ENCODE measurements at regions not wholly inside any gene's neighbourhood (a gene's known extent, or its start where the extent isn't known, plus 50 kb on each side); places are given as distances from the start of the nearest gene placed in this dataset.
"Not testable (repeated sequence)": the region's sequence is repeated elsewhere in the genome, so short reads cannot be mapped to it uniquely, and the experiment has no call there.

- no peak for DNase-seq
These were observed 135.0 kb downstream of the RALA start for GRCh38 chr7:39758234-39758970.

DNA sequence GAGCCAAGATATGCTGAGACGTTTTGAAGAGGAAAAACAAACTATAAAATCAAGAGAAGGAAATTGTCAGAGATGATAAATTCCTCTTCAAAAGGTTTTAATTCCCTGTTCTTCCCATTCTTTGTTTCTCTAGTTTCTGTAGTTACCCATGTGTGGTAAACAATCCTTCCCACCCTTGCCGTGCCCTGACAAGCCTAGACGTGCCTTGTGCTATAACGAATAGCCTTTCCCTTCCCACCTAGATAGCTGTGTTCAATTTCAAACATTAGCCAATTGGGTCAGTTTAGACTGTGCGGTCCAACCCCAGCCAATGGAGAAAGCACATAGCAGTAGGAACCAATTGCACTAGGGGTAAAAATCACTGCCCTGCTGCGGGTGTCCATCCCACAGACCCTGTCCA is 138.1 kb downstream of the RALA start:
- no peak for DNase-seq

DNA sequence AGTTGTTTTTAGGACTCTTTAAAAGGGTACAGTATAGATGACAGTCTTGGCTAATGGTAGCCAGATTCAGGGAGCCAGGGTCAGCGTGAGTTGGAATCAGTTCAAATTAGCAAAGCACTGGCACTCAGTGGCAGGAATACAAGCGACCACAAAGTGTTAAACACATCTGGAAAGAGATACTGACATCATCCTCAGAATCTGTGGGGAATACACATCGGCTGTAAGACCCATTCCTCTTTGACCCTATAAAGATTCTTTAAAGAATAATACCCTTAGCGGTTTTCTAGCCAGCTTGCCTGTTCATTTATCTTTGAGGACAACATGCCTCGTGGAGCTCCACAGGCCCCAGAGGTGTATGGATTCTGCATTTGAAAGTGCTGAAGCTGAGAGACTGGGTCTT is 139.1 kb downstream of the RALA start:
- DNase-seq = not testable (repeated sequence)

GRCh38 chr7:39762881-39763280 is 139.5 kb downstream of the RALA start:
- DNase-seq = not testable (repeated sequence)

GRCh38 chr7:39765833-39766232 is 142.5 kb downstream of the RALA start:
- DNase-seq = not testable (repeated sequence)

DNA sequence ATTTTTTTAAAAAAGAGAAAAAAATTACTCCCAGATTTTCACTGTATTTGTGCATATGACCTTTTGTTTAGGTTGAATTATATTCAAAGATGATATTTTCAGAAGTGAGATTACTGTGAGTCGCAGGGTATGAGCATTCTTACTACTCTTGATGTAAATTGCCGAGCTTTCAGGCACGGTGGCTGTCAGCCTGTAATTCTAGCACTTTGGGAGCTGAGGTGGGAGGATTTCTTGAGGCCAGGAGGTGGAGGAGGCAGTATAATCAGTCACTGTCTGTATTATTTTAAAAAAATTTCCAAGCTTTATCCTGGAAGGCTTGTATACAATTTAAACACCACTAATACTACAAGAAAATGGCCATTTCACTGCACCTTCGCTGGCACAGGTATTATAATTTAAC is 145.1 kb downstream of the RALA start:
- DNase-seq = not testable (repeated sequence)

DNA sequence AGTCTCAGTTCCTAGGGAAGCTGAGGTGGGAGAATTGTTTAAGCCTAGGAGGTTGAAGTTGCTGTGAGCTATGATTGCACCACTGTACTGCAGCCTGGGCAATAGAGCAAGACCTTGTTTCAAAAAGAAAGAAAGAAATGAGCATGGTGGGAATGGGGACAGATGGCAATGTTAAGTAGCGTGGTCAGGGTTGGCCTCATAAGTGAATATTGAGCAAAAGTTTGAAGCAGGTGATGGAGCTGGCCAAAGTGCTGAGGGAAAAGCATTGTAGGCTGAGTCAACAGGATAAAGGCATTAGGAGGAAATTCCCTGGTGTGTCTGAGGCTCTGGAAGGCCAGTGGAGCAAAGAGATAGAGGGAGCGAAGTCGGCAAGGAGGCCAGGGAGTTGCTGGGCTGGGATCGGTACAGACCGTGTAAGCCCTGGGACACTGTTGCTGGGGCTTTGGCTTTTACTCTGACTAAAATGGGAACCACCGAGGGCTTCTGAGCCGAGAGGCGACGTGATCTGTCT is 151.0 kb downstream of the RALA start:
- DNase-seq = not testable (repeated sequence)

- not testable (repeated sequence) for DNase-seq
These were observed 158.2 kb downstream of the RALA start for GRCh38 chr7:39781557-39781956.

GRCh38 chr7:39786440-39786839 is 163.1 kb downstream of the RALA start:
- DNase-seq = not testable (repeated sequence)

GRCh38 chr7:39791035-39791434 is 159.0 kb upstream of the CDK13 start:
- DNase-seq = not testable (repeated sequence)

DNA sequence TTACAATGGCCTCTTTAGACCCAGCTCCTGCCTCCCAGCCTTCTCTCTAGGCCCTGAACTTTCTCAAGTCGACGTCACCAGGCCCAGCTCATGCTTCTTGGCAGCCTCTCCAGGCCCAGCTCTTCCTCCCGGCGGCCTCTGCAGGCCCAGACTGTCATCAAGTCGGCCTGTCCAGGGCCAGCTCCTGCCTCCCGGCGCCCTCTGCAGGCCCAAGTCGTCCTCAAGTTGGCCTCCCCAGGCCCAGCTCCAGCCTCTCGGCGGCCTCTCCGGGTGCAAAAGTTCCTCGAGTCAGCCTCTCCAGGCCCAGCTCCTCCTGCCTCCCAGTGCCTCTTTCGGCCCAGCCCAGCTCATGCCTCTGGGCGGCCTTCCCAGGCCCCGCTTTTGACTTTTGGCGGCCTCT is 158.1 kb upstream of the CDK13 start:
- not testable (repeated sequence) for DNase-seq

DNA sequence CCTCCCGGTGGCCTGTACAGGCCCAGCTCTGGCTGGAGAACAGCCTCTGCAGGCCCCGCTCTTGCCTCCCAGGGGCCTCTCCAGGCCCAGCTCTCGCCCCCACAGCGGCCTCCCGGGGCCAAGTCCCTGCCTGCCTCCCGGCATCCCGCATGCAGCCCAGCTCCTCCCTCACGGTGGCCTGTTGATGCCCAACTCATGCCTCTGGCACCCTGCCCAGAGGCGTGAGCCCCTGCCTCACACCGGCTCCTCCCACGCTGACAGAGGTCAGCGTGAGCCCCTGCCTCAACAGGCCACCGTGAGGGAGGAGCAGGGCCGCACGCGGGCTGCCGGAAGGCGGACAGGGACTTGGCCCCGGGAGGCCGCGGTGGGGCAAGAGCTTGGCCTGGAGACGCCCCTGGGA is 157.0 kb upstream of the CDK13 start:
- DNase-seq = not testable (repeated sequence)

DNA sequence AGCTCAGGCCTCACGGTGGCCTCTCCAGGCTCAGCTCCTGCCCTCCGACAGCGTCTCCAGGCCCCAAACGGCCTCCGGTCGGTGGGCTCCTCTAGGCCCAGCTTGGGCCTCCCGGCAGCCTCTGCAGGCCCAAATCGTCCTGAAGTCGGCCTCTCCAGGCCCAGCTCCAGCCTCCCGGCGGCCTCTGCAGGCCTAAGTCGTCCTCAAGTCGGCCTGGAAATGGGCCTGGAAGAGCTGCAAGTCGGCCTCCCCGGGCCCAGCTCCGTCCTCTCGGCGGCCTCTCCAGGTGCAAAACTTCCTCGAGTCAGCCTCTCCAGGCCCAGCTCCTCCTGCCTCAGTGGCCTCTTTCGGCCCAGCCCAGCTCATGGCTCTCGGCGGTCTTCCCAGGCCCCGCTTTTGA is 156.2 kb upstream of the CDK13 start:
- not testable (repeated sequence) for DNase-seq

DNA sequence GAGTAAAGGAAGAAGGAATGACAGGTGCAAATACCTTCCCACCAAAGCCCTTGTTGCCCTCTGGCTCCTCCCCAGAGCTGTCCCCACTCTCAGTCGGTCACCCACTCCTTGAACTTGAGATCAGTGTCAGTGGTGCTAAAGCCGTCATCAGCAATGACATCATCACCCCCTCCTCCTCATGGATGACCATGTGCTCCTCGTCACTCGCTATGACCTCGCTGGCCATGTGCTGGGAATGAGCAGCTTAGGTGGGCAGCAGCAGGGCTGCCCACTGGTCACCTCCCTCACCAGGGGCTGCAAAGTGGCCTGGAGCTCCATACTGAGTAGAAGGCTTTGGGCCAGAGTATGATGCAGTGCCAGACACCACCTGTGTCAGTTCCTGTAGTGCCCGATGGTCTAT is 153.1 kb upstream of the CDK13 start:
- not testable (repeated sequence) for DNase-seq

DNA sequence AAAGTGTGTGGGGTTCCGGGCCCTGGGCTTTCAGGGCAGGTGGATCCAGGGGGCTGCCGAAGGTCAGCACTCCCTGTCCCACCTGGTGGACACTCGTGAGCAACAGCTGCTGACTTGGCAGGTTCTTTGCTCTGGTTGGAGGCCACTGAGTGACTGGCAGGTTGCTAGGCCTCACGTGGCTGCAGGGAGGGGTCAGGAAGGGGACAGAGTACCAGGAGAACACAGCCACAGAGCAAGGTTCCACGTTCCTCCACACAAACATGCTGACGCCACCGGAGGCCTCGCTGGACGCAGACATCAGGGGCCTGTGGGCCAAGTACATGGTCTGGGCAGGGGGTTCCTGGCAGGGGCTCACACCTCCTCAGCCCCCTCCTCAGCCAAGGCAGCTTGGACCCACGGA is 152.0 kb upstream of the CDK13 start:
- peak; percentile 19 for DNase-seq

GRCh38 chr7:39808796-39809481 is 141.1 kb upstream of the CDK13 start:
- no peak for DNase-seq

- DNase-seq = peak; percentile 43
These were observed 139.8 kb upstream of the CDK13 start for GRCh38 chr7:39810204-39810642.

GRCh38 chr7:39810710-39811109 is 139.3 kb upstream of the CDK13 start:
- no peak for DNase-seq

GRCh38 chr7:39811161-39811614 is 138.9 kb upstream of the CDK13 start:
- DNase-seq = no peak

DNA sequence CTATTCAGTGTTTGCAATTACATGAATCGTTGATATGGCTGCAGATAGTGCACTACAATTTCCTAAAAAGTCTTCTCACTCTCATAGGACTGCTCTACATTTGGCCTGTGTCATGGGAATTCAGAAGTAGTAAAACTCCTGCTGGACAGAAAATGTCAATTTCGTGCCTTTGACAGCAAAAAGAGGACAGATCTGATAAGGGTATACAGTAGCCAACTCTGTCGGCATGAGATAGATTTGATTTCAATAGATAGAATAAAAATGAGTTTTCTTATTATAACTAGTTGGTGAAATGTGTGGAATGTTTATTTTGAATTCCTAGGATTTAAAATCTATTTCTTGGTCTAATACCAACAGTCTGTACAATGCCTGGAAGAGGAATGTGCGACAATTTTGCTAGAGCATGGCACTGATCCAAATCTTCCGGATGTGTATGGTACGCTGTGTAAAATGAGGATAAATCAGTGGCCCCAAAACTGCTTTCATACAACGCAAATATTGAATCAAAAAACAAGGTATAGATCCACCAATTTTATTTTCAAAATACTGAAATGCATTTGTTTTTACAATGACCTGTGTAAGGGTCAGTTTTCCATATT is 133.5 kb upstream of the CDK13 start:
- DNase-seq = no peak

DNA sequence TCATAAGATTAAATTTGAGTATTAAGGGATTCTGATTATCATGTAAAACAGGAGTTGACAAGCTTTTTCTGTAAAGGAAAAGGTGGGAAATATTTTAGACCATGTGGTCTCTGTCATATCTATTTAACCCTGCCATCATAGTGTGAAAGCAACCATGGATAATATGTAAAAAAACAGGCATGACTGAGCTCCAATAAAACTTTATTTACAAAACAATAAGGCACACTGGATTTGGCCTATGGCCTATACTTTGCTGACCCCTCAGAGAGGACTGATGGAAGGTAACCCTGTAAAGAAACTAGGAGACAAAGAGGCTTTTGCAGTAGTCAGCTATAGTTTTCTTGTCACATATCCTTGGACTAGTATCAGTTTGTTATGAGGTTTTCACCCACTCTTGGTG is 130.5 kb upstream of the CDK13 start:
- no peak for DNase-seq

DNA sequence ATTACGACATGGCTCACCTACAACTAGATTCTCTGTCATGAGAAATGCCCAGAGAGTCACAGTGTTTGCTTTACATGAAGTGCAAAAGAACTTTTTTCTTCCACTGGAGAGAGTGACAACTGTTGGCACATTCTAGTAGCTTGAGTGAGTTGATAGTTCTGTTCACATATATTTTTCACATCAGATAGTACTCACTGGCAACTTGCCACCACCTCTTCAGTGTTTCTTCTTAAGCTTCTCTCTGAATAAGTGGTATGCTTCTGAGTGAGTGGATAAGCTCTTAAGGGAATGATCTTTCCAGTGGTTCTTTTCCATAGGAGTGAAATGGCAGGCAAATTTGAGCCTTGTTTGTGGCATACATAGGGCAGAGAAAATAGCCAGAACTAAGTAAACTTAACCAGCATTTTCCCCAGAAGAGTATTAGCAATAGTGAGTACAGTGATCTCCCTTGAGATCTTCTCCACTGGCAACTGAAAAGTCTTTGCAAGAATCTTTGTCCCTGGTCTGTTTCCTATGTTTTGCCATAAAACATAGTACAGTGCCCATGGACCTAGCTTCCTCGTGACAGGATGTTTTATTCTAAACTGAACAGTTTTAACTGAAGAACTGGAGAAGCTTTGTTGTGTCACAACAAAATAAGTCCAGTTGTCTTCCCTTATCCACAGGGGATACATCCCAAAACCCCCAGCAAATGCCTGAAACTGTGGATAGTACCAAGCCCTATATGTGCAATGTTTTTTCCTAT is 125.4 kb upstream of the CDK13 start:
- no peak for DNase-seq

- DNase-seq = no peak
These were observed 124.6 kb upstream of the CDK13 start for GRCh38 chr7:39825401-39825980.
